ENCODE measurements at regions not wholly inside any gene's neighbourhood (a gene's known extent, or its start where the extent isn't known, plus 50 kb on each side); places are given as distances from the start of the nearest gene placed in this dataset.
"Not testable (repeated sequence)": the region's sequence is repeated elsewhere in the genome, so short reads cannot be mapped to it uniquely, and the experiment has no call there.

- Histone ChIP-seq H3K9me3 (no peaks in the 10 kb centered on the region), H3K4me1 (no peaks in the 10 kb centered on the region), H3K36me3 (no peaks in the 10 kb centered on the region), H3K27ac (no peak overlapping the region), H3K4me3 (replicated peaks in 1 of 3) (no peak overlapping the region), H3K27me3 (no peaks in the 10 kb centered on the region)
- no peak for DNase-seq
- TF ChIP-seq CTCF (IDR thresholded peaks at IDR 0.05) (no peak), POLR2A (IDR thresholded peaks at IDR 0.05) (no peak)
- intact Hi-C loops (cut with DNase I), result no loop called here
- 49 to 52% methylated on average over 2 of the region's 2 CpGs for WGBS, 2 donors
These were observed 160.0 kb upstream of the FBXO33 start for GRCh38 chr14:39592116-39592789.

GRCh38 chr14:39589882-39590281 is 157.6 kb upstream of the FBXO33 start:
- DNase-seq; H3K36me3 ChIP-seq; H3K27me3 ChIP-seq; H3K4me3 ChIP-seq (replicated peaks in 1 of 3); H3K9me3 ChIP-seq; H3K27ac ChIP-seq; intact Hi-C loops (cut with DNase I); H3K4me1 ChIP-seq: not testable (repeated sequence)
- 97 to 98% methylated on average over 21 of the region's 21 CpGs for WGBS, 2 donors

GRCh38 chr14:39582028-39582654 is 149.9 kb upstream of the FBXO33 start:
- TF ChIP-seq CTCF (IDR thresholded peaks at IDR 0.05) (no peak), POLR2A (IDR thresholded peaks at IDR 0.05) (no peak)
- 39 to 40% methylated on average over 2 of the region's 2 CpGs for WGBS, 2 donors
- intact Hi-C loops (cut with DNase I), result no loop called here
- no peak for DNase-seq
- no peaks in the 10 kb centered on the region for H3K4me1 ChIP-seq
- no peak overlapping the region for H3K27ac ChIP-seq
- H3K9me3 ChIP-seq, result no peaks in the 10 kb centered on the region
- H3K4me3 ChIP-seq (replicated peaks in 1 of 3), result no peak overlapping the region
- H3K36me3 ChIP-seq, result no peaks in the 10 kb centered on the region
- no peaks in the 10 kb centered on the region for H3K27me3 ChIP-seq

- intact Hi-C loops (cut with DNase I), result no loop called here
- WGBS, 2 donors, result 63 to 73% methylated on average over 2 of the region's 2 CpGs
- Histone ChIP-seq H3K9me3 (no peaks in the 10 kb centered on the region), H3K27ac (no peak overlapping the region), H3K36me3 (no peaks in the 10 kb centered on the region), H3K27me3 (no peaks in the 10 kb centered on the region), H3K4me1 (no peaks in the 10 kb centered on the region), H3K4me3 (replicated peaks in 1 of 3) (no peak overlapping the region)
- no peak for DNase-seq
- TF ChIP-seq CTCF (IDR thresholded peaks at IDR 0.05), result no peak
- TF ChIP-seq POLR2A (IDR thresholded peaks at IDR 0.05), result no peak
These were observed 149.2 kb upstream of the FBXO33 start for GRCh38 chr14:39581474-39581873.

- Histone ChIP-seq H3K4me1 (no peaks in the 10 kb centered on the region), H3K9me3 (no peaks in the 10 kb centered on the region), H3K27ac (no peak overlapping the region), H3K4me3 (replicated peaks in 1 of 3) (no peak overlapping the region), H3K27me3 (no peaks in the 10 kb centered on the region), H3K36me3 (no peaks in the 10 kb centered on the region)
- WGBS, 2 donors, result 37 to 62% methylated on average over 1 of the region's 1 CpG
- intact Hi-C loops (cut with DNase I), result no loop called here
- no peak for DNase-seq
- no peak for TF ChIP-seq POLR2A (IDR thresholded peaks at IDR 0.05)
- TF ChIP-seq CTCF (IDR thresholded peaks at IDR 0.05), result no peak
These were observed 148.5 kb upstream of the FBXO33 start for GRCh38 chr14:39580696-39581095.
